Type B pancreatic cell (in vitro differentiated cells): ENCODE measurements at regions not wholly inside any gene's neighbourhood (a gene's known extent, or its start where the extent isn't known, plus 50 kb on each side); places are given as distances from the start of the nearest gene placed in this dataset.

Experiments used
- DNase-seq: peaks from one replicate; pipeline ENCODE4 v3.0.0; 2021; ENCODE audit warnings: mixed read lengths; ENCODE audit not compliant: unreplicated experiment; ENCODE audit errors: extremely low spot score
- H3K27ac Mint-ChIP-seq: 2 replicates; pipeline ENCODE4 v1.8.0; 2021; ENCODE audit warnings: mild to moderate bottlenecking, mixed read lengths
- H3K27me3 Mint-ChIP-seq: 2 replicates; pipeline ENCODE4 v1.8.0; 2021; ENCODE audit warnings: mixed read lengths
- H3K36me3 Mint-ChIP-seq: 2 replicates; pipeline ENCODE4 v1.8.0; 2021; ENCODE audit warnings: mixed read lengths
- H3K4me1 Mint-ChIP-seq: one replicate; pipeline ENCODE4 v1.8.0; 2021; ENCODE audit warnings: mixed read lengths; ENCODE audit not compliant: unreplicated experiment
- H3K4me3 Mint-ChIP-seq: 2 replicates; pipeline ENCODE4 v1.8.0; 2021; ENCODE audit warnings: mild to moderate bottlenecking, mixed read lengths
- H3K9me3 Mint-ChIP-seq: 2 replicates; pipeline ENCODE4 v1.8.0; 2021; ENCODE audit warnings: mixed read lengths
- TF ChIP-seq, protein P1 (sequence below): fragments of 200-600 bp; sonication (generic); conservative IDR thresholded peaks from 2 replicates; pipeline ENCODE4 v1.5.0; 2021; ENCODE audit warnings: antibody characterized with exemption, mild to moderate bottlenecking

DNA sequence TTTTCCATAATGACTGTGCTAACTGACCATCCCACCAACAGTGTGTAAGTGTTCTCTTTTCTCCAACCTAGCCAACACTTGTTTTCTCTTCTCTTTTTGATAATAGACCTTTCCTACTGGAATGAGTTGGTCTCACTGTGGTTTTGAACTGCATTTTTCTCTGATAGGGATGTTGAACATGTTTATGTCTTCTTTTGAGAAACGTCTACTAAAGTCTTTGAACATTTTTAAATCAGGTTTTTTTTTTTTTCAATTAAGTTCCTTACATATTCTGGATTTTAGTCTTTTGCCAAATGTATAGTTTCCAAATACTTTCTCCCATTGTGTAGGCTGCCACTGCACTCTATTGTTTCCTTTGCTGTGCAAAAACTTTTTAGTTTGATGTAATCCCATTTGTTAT, 405.5 kb upstream of the FIGN start:
- DNase-seq, result no peak
- Mint-ChIP-seq H3K27ac (no peak overlapping the region), H3K36me3 (no peaks in the 10 kb centered on the region), H3K27me3 (no peaks in the 10 kb centered on the region), H3K4me1 (peaks cover 4% of the 10 kb centered on the region), H3K9me3 (no peaks in the 10 kb centered on the region), H3K4me3 (no peak overlapping the region)
- TF ChIP-seq, protein P1, sequence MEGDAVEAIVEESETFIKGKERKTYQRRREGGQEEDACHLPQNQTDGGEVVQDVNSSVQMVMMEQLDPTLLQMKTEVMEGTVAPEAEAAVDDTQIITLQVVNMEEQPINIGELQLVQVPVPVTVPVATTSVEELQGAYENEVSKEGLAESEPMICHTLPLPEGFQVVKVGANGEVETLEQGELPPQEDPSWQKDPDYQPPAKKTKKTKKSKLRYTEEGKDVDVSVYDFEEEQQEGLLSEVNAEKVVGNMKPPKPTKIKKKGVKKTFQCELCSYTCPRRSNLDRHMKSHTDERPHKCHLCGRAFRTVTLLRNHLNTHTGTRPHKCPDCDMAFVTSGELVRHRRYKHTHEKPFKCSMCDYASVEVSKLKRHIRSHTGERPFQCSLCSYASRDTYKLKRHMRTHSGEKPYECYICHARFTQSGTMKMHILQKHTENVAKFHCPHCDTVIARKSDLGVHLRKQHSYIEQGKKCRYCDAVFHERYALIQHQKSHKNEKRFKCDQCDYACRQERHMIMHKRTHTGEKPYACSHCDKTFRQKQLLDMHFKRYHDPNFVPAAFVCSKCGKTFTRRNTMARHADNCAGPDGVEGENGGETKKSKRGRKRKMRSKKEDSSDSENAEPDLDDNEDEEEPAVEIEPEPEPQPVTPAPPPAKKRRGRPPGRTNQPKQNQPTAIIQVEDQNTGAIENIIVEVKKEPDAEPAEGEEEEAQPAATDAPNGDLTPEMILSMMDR, result no peak

DNA sequence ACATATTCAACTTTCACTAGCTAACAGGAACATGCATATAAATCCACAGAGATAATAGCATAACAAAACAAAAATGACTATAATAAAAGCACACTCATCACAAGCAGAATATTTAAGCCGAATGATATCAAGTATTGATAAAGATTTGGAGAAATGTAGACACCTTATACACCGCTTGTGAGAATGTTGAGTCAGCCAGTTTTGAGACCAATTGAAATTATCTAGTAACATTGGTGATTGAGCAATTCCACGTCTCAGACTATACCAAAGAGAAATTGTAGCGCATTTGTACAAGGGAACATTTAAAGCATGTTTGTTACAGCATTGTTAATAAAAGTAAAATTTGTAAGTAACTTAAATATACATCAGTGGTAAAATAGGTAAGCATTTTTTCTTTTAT, 402.9 kb upstream of the FIGN start:
- Mint-ChIP-seq H3K27me3 (no peaks in the 10 kb centered on the region), H3K4me3 (no peak overlapping the region), H3K36me3 (no peaks in the 10 kb centered on the region), H3K9me3 (no peaks in the 10 kb centered on the region), H3K4me1 (no peaks in the 10 kb centered on the region), H3K27ac (no peak overlapping the region)
- DNase-seq, result no peak
- TF ChIP-seq, protein P1, result no peak

DNA sequence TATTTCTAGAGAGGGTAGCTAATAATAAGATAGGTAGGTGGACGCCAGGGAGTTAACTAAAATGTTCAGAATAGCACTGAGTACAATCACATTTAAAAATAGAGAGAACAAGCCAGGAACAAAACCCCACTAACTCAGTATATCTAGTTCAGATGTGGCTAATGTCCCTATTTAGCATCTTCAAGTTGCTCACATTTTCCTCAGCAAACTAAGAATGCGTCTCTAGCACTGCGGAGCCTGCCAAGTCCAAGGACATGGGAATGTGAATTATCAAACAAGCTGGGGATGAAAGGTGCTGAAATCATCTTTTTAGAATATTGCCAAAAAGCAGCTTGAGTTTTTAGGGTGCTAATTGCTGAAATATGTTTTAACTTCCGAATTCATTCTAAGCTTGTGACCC, 398.5 kb upstream of the FIGN start:
- Mint-ChIP-seq H3K36me3 (no peaks in the 10 kb centered on the region), H3K27ac (no peak overlapping the region), H3K4me1 (no peaks in the 10 kb centered on the region), H3K9me3 (no peaks in the 10 kb centered on the region), H3K27me3 (no peaks in the 10 kb centered on the region), H3K4me3 (no peak overlapping the region)
- no peak for DNase-seq
- TF ChIP-seq, protein P1, result no peak

DNA sequence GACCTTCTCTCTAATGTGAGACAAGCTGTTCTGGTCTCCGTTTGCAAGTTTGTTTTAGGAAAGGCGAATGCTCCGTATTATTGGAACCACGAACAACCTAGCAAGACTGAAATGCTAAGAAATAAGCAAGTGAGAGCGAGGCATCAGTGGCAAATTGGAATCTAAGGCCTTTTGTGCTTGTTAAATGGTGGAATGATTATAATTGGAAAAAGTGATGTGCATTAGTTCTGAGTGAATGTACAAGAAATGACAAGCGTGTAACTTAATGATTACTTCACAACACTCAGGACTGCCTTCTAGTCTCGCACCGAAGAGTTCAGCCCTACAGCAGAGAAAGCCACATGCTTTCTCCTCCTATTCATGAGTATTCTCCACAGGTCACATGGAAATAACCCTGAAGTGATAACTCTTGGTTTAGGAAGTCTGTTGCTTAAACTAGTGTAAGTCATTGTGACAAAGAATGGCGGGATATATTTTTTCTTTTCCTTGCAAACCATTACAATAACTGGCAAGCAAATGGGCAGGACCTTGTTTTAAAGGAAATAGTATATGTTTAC, 392.2 kb upstream of the FIGN start:
- Mint-ChIP-seq H3K27me3 (no peaks in the 10 kb centered on the region), H3K4me1 (peaks cover 9% of the 10 kb centered on the region), H3K4me3 (no peak overlapping the region), H3K27ac (no peak overlapping the region), H3K9me3 (no peaks in the 10 kb centered on the region), H3K36me3 (no peaks in the 10 kb centered on the region)
- DNase-seq, result no peak
- TF ChIP-seq, protein P1, result no peak

DNA sequence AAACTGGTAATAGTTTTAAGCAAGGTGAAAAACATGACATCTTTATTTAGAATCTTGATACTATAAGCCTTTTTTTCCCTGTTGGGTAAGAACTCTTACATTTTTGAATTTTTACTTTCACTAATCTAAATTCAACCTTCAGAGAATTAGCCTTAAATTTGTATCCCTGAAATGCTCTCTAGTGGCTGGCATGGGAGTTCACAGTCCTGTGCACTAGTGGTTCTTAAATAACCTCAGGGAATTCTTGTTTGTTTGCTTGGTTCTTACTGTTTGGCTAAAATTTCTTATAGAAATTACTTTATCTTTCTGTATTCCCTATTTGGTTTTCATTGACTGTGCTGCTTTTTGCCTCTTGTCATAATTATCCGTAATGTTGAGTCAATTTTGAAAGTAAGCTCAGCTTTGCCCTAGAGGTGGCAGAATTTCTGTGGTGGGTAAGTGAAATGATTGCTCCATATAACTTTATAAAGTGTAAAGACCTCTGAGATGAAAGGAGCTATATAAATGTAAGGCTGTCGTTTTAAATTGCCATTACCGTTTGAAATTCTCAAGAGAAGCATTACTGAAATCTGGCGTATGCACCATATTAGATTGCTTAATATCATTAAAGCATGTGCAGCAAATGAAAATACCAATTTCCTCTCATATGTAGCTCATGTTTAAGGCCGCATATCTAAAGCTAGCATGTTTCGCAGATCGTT, 391.3 kb upstream of the FIGN start:
- no peaks in the 10 kb centered on the region for H3K27me3 Mint-ChIP-seq
- DNase-seq, result no peak
- TF ChIP-seq, protein P1, result peak; percentile 51
- H3K27ac Mint-ChIP-seq, result no peak overlapping the region
- H3K4me1 Mint-ChIP-seq, result peaks cover 9% of the 10 kb centered on the region
- H3K9me3 Mint-ChIP-seq, result no peaks in the 10 kb centered on the region
- H3K4me3 Mint-ChIP-seq, result no peak overlapping the region
- no peaks in the 10 kb centered on the region for H3K36me3 Mint-ChIP-seq
